Frontal cortex (tissue), 3 donors: ENCODE measurements at regions not wholly inside any gene's neighbourhood (a gene's known extent, or its start where the extent isn't known, plus 50 kb on each side); places are given as distances from the start of the nearest gene placed in this dataset.
"Not testable (repeated sequence)": the region's sequence is repeated elsewhere in the genome, so short reads cannot be mapped to it uniquely, and the experiment has no call there.

Experiments
- DNase-seq, 2 donors: peaks; one replicate each; pipeline ENCODE4 v3.0.0; 2012; ENCODE audit warnings: low spot score in 2 of 2
- FAIRE-seq: peaks from 2 replicates; lab custom pipeline; 2012; peaks lifted over from hg19 to GRCh38; lab: Jason Lieb, UNC
- donor health status: control.
- donor health status: control.
- donor health status: control.

DNA sequence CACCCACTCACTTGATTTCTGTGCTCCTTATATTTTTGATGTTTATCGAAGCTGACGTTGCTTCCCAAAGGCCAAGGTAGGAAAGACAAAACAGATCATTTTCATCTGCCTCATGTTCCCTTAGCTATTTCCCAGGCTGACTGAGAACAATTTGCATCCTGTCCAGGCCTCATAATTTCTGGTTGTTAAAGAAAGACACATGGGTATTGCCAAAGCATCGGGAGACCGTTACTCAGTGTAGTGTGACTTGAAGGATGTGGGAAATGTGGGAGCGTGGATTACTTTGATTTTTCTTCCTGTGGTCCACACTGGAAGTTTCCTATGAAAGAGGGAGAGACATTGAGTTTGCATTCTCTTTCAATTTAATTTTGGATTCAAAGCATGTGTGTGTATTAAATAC lies 204.6 kb downstream of the TRIB2 start:
- DNase-seq (no peak), FAIRE-seq (no peak)

- DNase-seq (no peak), FAIRE-seq (no peak)
Observed at GRCh38 chr2:12923907-12924610, 207.3 kb downstream of the TRIB2 start.

GRCh38 chr2:12926641-12927040 lies 209.9 kb downstream of the TRIB2 start:
- FAIRE-seq, DNase-seq: not testable (repeated sequence)

- peak in 1 of 2 donors; percentile 25 for DNase-seq
- no peak for FAIRE-seq
Observed at GRCh38 chr2:12928197-12928774, 211.6 kb downstream of the TRIB2 start.

DNA sequence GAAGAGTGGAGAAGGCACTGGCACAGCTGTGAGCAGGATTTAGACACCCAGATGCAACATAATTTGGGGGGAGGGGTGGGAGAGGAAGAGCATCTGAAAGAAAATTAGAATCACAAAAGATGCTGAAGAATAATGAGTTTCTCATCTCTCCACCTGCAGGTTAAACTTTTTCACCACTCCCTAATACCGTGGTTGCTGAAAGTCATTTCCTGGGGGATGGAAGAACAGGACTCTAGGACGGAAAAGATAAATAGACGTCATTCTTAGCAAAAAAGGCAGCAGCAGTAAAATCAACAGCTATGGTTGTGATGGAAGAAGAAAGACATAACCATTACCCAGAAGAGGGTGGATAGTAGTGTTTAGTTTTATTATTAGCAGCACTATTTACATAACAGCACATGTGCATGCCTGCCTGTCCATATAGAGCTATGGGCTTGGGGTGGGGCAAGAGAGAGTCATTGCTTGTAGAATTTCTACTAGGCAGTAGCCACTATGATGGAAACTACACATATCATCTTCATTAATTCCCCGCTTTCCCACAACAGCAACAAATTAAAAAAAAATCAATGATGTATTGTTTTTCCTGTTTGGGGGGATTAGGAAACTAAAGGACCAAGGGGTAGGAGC lies 212.2 kb downstream of the TRIB2 start:
- DNase-seq (no peak), FAIRE-seq (no peak)

GRCh38 chr2:12929758-12930157 lies 213.0 kb downstream of the TRIB2 start:
- no peak for FAIRE-seq
- DNase-seq, result no peak

GRCh38 chr2:12930391-12930790 lies 213.7 kb downstream of the TRIB2 start:
- FAIRE-seq, result no peak
- DNase-seq, result no peak

DNA sequence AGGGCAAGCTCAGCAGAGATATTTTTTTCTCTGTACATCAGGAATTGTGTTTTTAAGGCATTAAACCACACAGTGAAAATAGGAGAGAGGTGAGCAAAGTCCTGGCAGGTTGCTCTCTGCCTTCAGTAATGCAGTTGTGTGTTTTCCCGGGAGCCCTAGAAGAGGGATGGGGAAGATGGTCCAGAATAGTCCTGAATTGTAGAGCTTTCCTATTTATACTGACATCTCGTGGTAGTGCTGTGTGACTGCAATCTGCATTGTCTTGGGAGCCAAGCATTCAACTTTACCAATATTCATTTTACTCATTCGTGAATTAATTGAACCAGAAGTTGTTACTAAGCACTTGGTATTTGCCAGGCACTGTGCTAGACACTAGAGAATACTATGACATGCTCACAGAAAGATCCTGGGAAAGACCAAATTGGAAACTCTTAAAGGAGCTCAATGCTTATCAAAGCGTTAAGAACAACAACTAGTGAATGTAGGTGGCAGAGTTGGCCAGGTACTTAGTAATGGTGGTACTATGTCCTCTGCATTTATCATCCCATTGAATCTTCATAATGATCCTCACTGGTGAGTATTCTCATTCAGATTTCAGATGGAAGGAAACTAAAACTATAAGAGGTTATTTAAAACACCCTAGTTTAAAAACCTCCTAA lies 214.6 kb downstream of the TRIB2 start:
- no peak for FAIRE-seq
- DNase-seq, result peak; percentile 51 to 57

DNA sequence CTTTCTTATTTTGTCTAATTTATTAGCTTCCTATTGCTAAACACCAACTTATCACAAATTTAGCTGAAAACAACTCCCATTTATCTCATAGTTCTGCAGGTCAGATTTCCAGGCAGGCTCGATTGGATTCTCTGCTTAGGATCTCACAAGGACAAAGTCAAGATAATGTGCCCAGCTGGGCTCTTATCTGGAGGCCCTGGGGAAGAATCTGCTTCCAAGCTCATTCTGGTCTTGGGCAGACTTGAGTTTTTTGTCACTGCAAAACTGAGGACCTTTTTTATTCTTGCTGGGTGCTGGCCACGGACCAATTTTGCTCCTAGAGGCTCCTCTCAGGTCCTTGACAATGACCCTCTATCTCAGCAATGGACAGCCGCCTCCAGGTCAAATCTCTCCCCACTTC lies 215.5 kb downstream of the TRIB2 start:
- FAIRE-seq, result no peak

GRCh38 chr2:12934146-12934756 lies 217.5 kb downstream of the TRIB2 start:
- FAIRE-seq, result no peak

More for the DNA sequence above, 215.5 kb downstream of the TRIB2 start:
- DNase-seq, result no peak

DNA sequence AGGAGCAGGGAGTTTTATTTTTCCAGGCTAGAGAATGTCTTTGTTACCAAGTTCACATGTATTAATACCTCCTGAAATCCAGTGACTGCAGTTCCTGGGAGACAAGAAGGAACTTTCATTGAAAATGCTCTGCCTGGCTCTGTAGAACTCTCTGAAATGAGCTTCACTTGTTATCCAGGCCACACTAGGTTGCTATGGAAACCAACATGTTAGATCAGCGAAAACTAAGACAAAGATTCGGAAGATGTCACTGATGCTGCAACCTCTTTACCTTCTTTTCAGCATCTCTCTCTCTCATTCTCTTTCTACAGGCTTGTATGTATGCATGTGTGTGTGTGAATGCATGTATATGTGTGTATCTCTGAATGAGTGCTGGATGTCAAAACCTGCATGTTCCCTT lies 218.5 kb downstream of the TRIB2 start:
- FAIRE-seq (no peak), DNase-seq (peak in 1 of 2 donors; percentile 18)

More at GRCh38 chr2:12934146-12934756, 217.5 kb downstream of the TRIB2 start:
- no peak for DNase-seq

- FAIRE-seq (no peak), DNase-seq (no peak)
Observed at GRCh38 chr2:12935796-12936195, 219.1 kb downstream of the TRIB2 start.

DNA sequence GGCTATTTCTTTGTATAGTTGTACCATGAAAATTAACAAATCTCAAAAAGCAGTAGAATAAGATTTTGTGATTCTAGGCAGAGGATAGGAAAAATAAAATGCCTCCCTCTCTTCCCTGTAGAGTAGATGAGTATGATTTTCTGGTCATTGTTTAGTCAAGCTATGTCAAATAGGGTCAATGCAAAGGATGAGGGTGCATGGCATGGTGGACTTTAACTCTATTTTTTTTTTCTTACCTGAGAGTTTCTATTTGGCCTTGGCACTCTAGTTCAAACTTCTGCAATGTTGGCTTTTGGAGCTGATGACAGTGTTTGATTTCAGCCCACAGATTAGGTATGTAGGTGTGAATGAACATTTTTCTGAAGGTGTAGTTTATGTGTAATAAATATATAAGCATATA lies 224.5 kb downstream of the TRIB2 start:
- no peak for FAIRE-seq
- no peak for DNase-seq

GRCh38 chr2:12948231-12948960 lies 231.7 kb downstream of the TRIB2 start:
- no peak for DNase-seq
- FAIRE-seq, result no peak

DNA sequence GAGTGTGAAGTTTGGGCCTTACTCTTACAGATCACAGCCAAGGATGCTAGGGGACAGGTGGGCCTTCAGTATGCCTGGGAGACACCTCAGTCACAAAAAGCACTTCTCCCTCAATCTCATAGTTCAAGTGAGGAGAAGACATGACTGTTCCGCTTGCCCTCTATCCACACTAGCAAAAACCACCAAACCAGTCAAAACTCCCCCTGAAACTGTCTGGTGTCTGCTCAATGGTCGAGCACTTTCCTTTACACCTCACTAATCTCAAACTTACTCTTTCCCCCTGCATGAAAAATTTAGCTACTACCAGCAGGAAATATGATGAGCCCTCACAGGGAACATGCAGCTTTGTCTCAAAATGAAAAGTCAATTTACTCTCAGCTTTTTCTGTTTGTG lies 232.2 kb downstream of the TRIB2 start:
- DNase-seq (no peak), FAIRE-seq (no peak)

GRCh38 chr2:12949406-12949805 lies 232.7 kb downstream of the TRIB2 start:
- DNase-seq (no peak), FAIRE-seq (no peak)

DNA sequence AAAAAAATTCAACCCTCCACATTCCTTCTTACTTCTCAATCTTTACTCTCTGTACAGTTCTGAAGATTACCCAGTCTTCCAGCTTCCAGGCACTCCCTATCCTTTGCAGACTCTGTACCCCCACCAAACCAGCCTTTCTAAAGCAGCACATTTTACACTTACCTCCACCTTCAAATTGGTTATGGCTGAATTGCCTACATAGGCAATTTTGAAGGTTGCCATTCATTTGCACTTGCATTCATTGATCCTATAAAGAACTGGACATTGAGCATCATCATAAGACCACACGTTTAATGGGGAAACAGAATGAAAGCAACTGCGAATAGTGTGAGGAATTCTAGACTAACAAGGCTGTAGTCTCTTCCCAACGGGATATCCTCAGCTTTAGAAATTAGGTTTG lies 233.4 kb downstream of the TRIB2 start:
- FAIRE-seq (no peak), DNase-seq (no peak)

DNA sequence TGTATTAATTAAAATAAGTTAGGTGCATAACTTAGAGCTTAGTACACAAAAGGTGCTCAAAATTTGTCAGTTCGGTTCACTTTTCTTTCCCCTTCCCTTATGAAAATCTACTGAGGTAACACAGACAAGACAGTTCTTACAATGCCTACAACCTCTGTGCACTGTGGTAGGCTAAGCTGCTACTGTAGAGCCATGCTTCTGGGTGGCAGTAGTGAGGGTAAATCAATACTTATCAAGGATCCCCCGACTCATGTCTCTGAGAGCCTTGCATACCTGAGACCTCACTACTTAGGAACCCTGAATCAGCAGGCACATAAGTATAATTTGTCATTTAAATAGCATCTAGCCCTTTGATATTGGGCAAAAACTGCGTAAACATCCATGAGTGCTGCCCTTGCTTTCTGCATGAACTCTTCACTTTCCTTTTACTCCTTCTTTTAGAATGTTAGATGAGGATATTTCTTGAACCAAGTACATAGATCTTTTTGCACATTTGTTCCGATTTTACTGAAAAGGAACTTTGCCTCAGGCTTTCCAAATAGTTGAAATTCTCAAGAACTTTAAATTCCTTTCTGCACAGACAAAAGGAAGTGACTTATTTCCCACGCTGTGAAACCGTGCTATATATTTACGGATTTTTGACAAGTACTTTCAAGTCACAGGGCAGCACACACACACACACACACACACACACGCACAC lies 234.4 kb downstream of the TRIB2 start:
- DNase-seq (no peak), FAIRE-seq (no peak)

DNA sequence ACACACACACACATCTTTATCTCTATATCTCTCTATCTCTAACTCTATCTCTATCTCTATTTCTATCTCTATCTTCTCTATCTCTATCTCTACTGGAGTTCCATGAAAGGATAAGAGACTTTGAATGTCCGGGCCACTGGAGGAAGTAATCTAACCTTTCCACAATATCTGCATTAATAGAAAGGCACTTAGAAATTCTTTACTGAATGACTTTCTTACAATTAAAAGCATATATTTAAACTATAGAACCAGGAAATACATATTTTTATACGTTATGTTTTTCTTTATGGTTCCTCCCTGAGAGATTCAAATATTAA lies 234.9 kb downstream of the TRIB2 start:
- no peak for DNase-seq
- no peak for FAIRE-seq
